ENCODE measurements at regions not wholly inside any gene's neighbourhood (a gene's known extent, or its start where the extent isn't known, plus 50 kb on each side); places are given as distances from the start of the nearest gene placed in this dataset.

GRCh38 chr5:18203296-18203695 is 569.0 kb downstream of the TAF11L14 start:
- TF ChIP-seq ESRRG (CRISPR knock-in tag; IDR thresholded peaks at IDR 0.05), result no peak
- TF ChIP-seq, protein P1, sequence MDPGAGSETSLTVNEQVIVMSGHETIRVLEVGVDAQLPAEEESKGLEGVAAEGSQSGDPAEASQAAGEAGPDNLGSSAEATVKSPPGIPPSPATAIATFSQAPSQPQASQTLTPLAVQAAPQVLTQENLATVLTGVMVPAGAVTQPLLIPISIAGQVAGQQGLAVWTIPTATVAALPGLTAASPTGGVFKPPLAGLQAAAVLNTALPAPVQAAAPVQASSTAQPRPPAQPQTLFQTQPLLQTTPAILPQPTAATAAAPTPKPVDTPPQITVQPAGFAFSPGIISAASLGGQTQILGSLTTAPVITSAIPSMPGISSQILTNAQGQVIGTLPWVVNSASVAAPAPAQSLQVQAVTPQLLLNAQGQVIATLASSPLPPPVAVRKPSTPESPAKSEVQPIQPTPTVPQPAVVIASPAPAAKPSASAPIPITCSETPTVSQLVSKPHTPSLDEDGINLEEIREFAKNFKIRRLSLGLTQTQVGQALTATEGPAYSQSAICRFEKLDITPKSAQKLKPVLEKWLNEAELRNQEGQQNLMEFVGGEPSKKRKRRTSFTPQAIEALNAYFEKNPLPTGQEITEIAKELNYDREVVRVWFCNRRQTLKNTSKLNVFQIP (CRISPR knock-in tag; IDR thresholded peaks at IDR 0.05; ENCODE audit: borderline replicate concordance, low read depth), result no peak
- no peak for TF ChIP-seq BACH2 (CRISPR knock-in tag; IDR thresholded peaks at IDR 0.05; ENCODE audit: borderline replicate concordance)
- no peak for TF ChIP-seq ZFP3 (CRISPR knock-in tag; IDR thresholded peaks at IDR 0.05)
- TF ChIP-seq PATZ1 (CRISPR knock-in tag; IDR thresholded peaks at IDR 0.05; ENCODE audit: borderline replicate concordance), result no peak
- no peak for TF ChIP-seq ZC3H10 (CRISPR knock-in tag; IDR thresholded peaks at IDR 0.05)
- TF ChIP-seq TCF4 (CRISPR knock-in tag; IDR thresholded peaks at IDR 0.05; ENCODE audit: borderline replicate concordance), result no peak
- no peak for TF ChIP-seq GLIS3 (CRISPR knock-in tag; IDR thresholded peaks at IDR 0.05)
- no peak for TF ChIP-seq RARB (CRISPR knock-in tag; IDR thresholded peaks at IDR 0.05)
- no peak for TF ChIP-seq ZNF70 (CRISPR knock-in tag; IDR thresholded peaks at IDR 0.05)
- TF ChIP-seq, protein P2, sequence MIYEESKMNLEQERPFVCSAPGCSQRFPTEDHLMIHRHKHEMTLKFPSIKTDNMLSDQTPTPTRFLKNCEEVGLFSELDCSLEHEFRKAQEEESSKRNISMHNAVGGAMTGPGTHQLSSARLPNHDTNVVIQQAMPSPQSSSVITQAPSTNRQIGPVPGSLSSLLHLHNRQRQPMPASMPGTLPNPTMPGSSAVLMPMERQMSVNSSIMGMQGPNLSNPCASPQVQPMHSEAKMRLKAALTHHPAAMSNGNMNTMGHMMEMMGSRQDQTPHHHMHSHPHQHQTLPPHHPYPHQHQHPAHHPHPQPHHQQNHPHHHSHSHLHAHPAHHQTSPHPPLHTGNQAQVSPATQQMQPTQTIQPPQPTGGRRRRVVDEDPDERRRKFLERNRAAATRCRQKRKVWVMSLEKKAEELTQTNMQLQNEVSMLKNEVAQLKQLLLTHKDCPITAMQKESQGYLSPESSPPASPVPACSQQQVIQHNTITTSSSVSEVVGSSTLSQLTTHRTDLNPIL (CRISPR knock-in tag; IDR thresholded peaks at IDR 0.05; ENCODE audit: low read depth), result no peak
